ENCODE measurements at regions not wholly inside any gene's neighbourhood (a gene's known extent, or its start where the extent isn't known, plus 50 kb on each side); places are given as distances from the start of the nearest gene placed in this dataset.

- TF ChIP-seq POLR2A (IDR thresholded peaks at IDR 0.05): no peak
- TF ChIP-seq, protein P1, sequence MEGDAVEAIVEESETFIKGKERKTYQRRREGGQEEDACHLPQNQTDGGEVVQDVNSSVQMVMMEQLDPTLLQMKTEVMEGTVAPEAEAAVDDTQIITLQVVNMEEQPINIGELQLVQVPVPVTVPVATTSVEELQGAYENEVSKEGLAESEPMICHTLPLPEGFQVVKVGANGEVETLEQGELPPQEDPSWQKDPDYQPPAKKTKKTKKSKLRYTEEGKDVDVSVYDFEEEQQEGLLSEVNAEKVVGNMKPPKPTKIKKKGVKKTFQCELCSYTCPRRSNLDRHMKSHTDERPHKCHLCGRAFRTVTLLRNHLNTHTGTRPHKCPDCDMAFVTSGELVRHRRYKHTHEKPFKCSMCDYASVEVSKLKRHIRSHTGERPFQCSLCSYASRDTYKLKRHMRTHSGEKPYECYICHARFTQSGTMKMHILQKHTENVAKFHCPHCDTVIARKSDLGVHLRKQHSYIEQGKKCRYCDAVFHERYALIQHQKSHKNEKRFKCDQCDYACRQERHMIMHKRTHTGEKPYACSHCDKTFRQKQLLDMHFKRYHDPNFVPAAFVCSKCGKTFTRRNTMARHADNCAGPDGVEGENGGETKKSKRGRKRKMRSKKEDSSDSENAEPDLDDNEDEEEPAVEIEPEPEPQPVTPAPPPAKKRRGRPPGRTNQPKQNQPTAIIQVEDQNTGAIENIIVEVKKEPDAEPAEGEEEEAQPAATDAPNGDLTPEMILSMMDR (IDR thresholded peaks at IDR 0.05): no peak
Observed at GRCh38 chr2:200081811-200082210, 126.4 kb downstream of the MAIP1 start.
